Endothelial cell of umbilical vein (primary cell): ENCODE measurements at regions not wholly inside any gene's neighbourhood (a gene's known extent, or its start where the extent isn't known, plus 50 kb on each side); places are given as distances from the start of the nearest gene placed in this dataset.

Experiments
- BruUV-seq: library from RNA; stranded (reverse); fragments of 400-500 nt; replicated peaks from 2 replicates; lab custom pipeline; 2021; lab: Mats Ljungman, UMichigan
- CTCF ChIA-PET: fragments of 300-600, 350-600 bp; sonication (Branson Sonifier 250); formaldehyde crosslinking; loops from one replicate; lab custom pipeline; 2021; ENCODE audit warnings: antibody characterized with exemption, inconsistent platforms; lab: Charles Lee
- POLR2A ChIA-PET: fragments of 300-600, 350-600 bp; sonication (Branson Sonifier 250); formaldehyde crosslinking; loops from one replicate; lab custom pipeline; 2021; ENCODE audit warnings: antibody characterized with exemption, inconsistent platforms; lab: Charles Lee
- DNase-seq: peaks from one replicate; pipeline ENCODE4 v3.0.0-alpha.2; 2011; ENCODE audit warnings: low read depth, low spot score
- FAIRE-seq: peaks from 2 replicates; lab custom pipeline; 2011; peaks lifted over from hg19 to GRCh38; lab: Jason Lieb, UNC
- H2AFZ ChIP-seq: 2 replicates; pipeline ENCODE4 v1.6.0; 2012; ENCODE audit warnings: low read depth, low read length, control low read depth, inconsistent platforms
- H3K27ac ChIP-seq: 2 replicates; pipeline ENCODE4 v1.5.1; 2011; ENCODE audit warnings: low read depth, mild to moderate bottlenecking, control low read depth, low read length, moderate library complexity; ENCODE audit not compliant: insufficient read depth
- H3K27me3 ChIP-seq, 2 experiments: 2 replicates each; pipeline versions ENCODE4 v1.6.0 to v1.6.1; 2011; ENCODE audit warnings: low read length in 2 of 2, mixed read lengths in 1 of 2; ENCODE audit not compliant: control insufficient read depth in 2 of 2, insufficient read depth in 2 of 2
- H3K36me3 ChIP-seq, 2 experiments: 2 replicates in 1 of 2; 3 replicates in 1 of 2; pipeline ENCODE4 v1.5.1; 2011; ENCODE audit warnings: low read length in 2 of 2, mild to moderate bottlenecking in 1 of 2, moderate library complexity in 1 of 2; ENCODE audit not compliant: control insufficient read depth in 2 of 2, insufficient read depth in 2 of 2; ENCODE audit errors: extremely low read depth in 1 of 2
- H3K4me1 ChIP-seq: 3 replicates; pipeline ENCODE4 v1.5.1; 2011; ENCODE audit warnings: mild to moderate bottlenecking, low read length; ENCODE audit not compliant: control insufficient read depth, insufficient read depth; ENCODE audit errors: extremely low read depth
- H3K4me2 ChIP-seq: 2 replicates; pipeline ENCODE4 v1.6.1; 2011; ENCODE audit warnings: low read length, control low read depth, mixed read lengths; ENCODE audit not compliant: insufficient read depth
- H3K4me3 ChIP-seq, 3 experiments: fragments of 200-600 bp in 1 of 3; sonication (generic), shearing (Covaris generic) in 1 of 3; replicated peaks in 1 of 3; 2 replicates each; pipeline ENCODE4 v1.5.1; 2011 to 2016; ENCODE audit warnings: control low read depth in 3 of 3, low read length in 3 of 3, mild to moderate bottlenecking in 2 of 3, inconsistent platforms in 1 of 3, low read depth in 1 of 3, moderate library complexity in 1 of 3; ENCODE audit not compliant: insufficient read depth in 1 of 3
- H3K79me2 ChIP-seq: 2 replicates; pipeline ENCODE4 v1.6.0; 2012; ENCODE audit warnings: low read length, inconsistent platforms; ENCODE audit not compliant: control insufficient read depth, insufficient read depth
- H3K9ac ChIP-seq: replicated peaks from 2 replicates; pipeline ENCODE3; 2011; ENCODE audit warnings: low read length, control low read depth; ENCODE audit not compliant: insufficient read depth; ENCODE audit errors: extremely low read depth
- H3K9me1 ChIP-seq: replicated peaks from 3 replicates; pipeline ENCODE4 v1.6.0; 2011; ENCODE audit warnings: mild to moderate bottlenecking, low read length; ENCODE audit not compliant: control insufficient read depth, insufficient read depth; ENCODE audit errors: extremely low read depth
- H3K9me3 ChIP-seq: replicated peaks from 2 replicates; pipeline ENCODE4 v1.5.1; 2012; ENCODE audit warnings: low read length, inconsistent platforms; ENCODE audit not compliant: control insufficient read depth, insufficient read depth
- H4K20me1 ChIP-seq: replicated peaks from 2 replicates; pipeline ENCODE3; 2011; ENCODE audit warnings: mild to moderate bottlenecking, low read length; ENCODE audit not compliant: control insufficient read depth, insufficient read depth; ENCODE audit errors: extremely low read depth
- EZH2 ChIP-seq: IDR thresholded peaks from 2 replicates; pipeline ENCODE4 v1.6.1; 2012; ENCODE audit warnings: borderline replicate concordance, low read depth, mild to moderate bottlenecking, moderate library complexity, low read length, inconsistent platforms; ENCODE audit not compliant: severe bottlenecking
- FOS ChIP-seq: IDR thresholded peaks from 2 replicates; pipeline ENCODE4 v1.6.1; 2011; ENCODE audit warnings: mild to moderate bottlenecking, low read length, moderate library complexity, borderline replicate concordance; ENCODE audit not compliant: insufficient read depth
- GATA2 ChIP-seq: IDR thresholded peaks from 2 replicates; pipeline ENCODE4 v1.7.0; 2011; ENCODE audit warnings: low read depth, mild to moderate bottlenecking, moderate library complexity, mixed read lengths, low read length; ENCODE audit not compliant: insufficient read length, insufficient read depth
- JUN ChIP-seq: IDR thresholded peaks from 2 replicates; pipeline ENCODE4 v1.6.1; 2011; ENCODE audit warnings: borderline replicate concordance, low read depth; ENCODE audit not compliant: insufficient read length, insufficient read depth
- MYC ChIP-seq: IDR thresholded peaks from one replicate; pipeline ENCODE4 v1.6.1; 2011; ENCODE audit warnings: mild to moderate bottlenecking, low read depth, low read length
- POLR2A ChIP-seq: IDR thresholded peaks from 2 replicates; pipeline ENCODE4 v1.6.1; 2012; ENCODE audit warnings: low read depth, mild to moderate bottlenecking, control low read depth, low read length
- POLR2AphosphoS5 ChIP-seq: IDR thresholded peaks from 2 replicates; pipeline ENCODE4 v1.6.1; 2012; ENCODE audit warnings: low read depth, mild to moderate bottlenecking, control low read depth, low read length, moderate library complexity; ENCODE audit not compliant: insufficient read depth
- dilution Hi-C: fragments of 300-500 bp; cut with MboI; formaldehyde crosslinking; loops from one replicate; pipeline ENCODE4 v1.15.0; 2019; ENCODE audit warnings: low sequenced_read_pairs; ENCODE audit not compliant: extremely low pct_ligation_motif_present
- intact Hi-C: fragments of 100-400 bp; cut with micrococcal nuclease; formaldehyde crosslinking; loops from one replicate; pipeline ENCODE4 v1.10.0; 2022
- TF ChIP-seq, protein P1 (sequence below), 2 donors: IDR thresholded peaks; 1 replicate in 1 of 2; 2 replicates in 1 of 2; pipeline ENCODE4 v1.5.1; 2011; ENCODE audit warnings: low read length in 2 of 2, mild to moderate bottlenecking in 2 of 2, moderate library complexity in 2 of 2, control low read depth in 1 of 2, inconsistent platforms in 1 of 2, low read depth in 1 of 2; ENCODE audit not compliant: insufficient read depth in 1 of 2; ENCODE audit errors: extremely low read depth in 1 of 2
- TF ChIP-seq, protein P2 (sequence below): IDR thresholded peaks from 2 replicates; pipeline ENCODE4 v1.6.1; 2011; ENCODE audit not compliant: insufficient read depth, insufficient read length

DNA sequence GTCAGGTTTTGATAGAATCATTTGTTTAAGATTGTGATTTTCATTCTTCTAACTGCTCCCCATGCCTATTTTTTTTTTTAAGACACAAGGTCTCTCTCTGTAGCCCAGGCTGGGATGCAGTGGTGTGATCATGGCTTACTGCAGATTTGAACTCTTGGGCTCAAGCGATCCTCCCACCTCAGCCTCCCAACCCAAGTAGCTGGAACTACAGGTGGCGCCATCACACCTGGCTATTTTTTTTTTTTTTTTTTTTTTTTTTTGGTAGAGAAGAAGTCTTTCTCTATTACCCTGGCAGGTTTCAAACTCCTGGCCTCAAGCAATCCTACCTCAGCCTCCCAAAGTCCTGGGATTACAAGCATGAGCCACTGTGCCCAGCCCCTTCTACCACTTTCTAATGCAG lies 223.3 kb downstream of the CBLN1 start:
- no peak overlapping the region for H3K4me2 ChIP-seq
- CTCF ChIA-PET, result no interaction called here
- no peaks in the 10 kb centered on the region for H3K27me3 ChIP-seq
- H3K4me1 ChIP-seq, result no peaks in the 10 kb centered on the region
- no peak for TF ChIP-seq POLR2A
- no peak for TF ChIP-seq EZH2
- TF ChIP-seq MYC, result no peak
- no peak for TF ChIP-seq JUN
- TF ChIP-seq, protein P1, sequence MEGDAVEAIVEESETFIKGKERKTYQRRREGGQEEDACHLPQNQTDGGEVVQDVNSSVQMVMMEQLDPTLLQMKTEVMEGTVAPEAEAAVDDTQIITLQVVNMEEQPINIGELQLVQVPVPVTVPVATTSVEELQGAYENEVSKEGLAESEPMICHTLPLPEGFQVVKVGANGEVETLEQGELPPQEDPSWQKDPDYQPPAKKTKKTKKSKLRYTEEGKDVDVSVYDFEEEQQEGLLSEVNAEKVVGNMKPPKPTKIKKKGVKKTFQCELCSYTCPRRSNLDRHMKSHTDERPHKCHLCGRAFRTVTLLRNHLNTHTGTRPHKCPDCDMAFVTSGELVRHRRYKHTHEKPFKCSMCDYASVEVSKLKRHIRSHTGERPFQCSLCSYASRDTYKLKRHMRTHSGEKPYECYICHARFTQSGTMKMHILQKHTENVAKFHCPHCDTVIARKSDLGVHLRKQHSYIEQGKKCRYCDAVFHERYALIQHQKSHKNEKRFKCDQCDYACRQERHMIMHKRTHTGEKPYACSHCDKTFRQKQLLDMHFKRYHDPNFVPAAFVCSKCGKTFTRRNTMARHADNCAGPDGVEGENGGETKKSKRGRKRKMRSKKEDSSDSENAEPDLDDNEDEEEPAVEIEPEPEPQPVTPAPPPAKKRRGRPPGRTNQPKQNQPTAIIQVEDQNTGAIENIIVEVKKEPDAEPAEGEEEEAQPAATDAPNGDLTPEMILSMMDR (IDR thresholded peaks at IDR 0.05; ENCODE audit: extremely low read depth in 1 of 2, insufficient read depth in 1 of 2, low read depth in 1 of 2, low read length in 2 of 2), result no peak
- TF ChIP-seq, protein P2, sequence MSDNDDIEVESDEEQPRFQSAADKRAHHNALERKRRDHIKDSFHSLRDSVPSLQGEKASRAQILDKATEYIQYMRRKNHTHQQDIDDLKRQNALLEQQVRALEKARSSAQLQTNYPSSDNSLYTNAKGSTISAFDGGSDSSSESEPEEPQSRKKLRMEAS, result no peak
- no peak for TF ChIP-seq GATA2
- TF ChIP-seq FOS, result no peak
- no peak for TF ChIP-seq POLR2AphosphoS5
- POLR2A ChIA-PET, result no interaction called here
- no peak overlapping the region for H3K4me3 ChIP-seq
- H3K27ac ChIP-seq, result no peak overlapping the region
- DNase-seq (no peak), FAIRE-seq (no peak)
- intact Hi-C loops (no loop called here), dilution Hi-C loops (no loop called here)
- no peaks in the 10 kb centered on the region for H3K36me3 ChIP-seq
- no peak overlapping the region for H3K9ac ChIP-seq
- H3K9me1 ChIP-seq, result no peaks in the 10 kb centered on the region
- peaks cover 3% of the 10 kb centered on the region for H3K9me3 ChIP-seq
- no peaks in the 10 kb centered on the region for H3K79me2 ChIP-seq
- H2AFZ ChIP-seq, result no peak overlapping the region
- H4K20me1 ChIP-seq, result no peaks in the 10 kb centered on the region
- no TSS peak for BruUV-seq
